HG03159 (cell line): ENCODE measurements at regions not wholly inside any gene's neighbourhood (a gene's known extent, or its start where the extent isn't known, plus 50 kb on each side); places are given as distances from the start of the nearest gene placed in this dataset.

Experiments
- ATAC-seq: cut with Tn5 transposase; IDR thresholded peaks from one replicate; pipeline ENCODE4 v1.9.1; 2021; ENCODE audit warnings: mild to moderate bottlenecking, moderate library complexity; ENCODE audit not compliant: unreplicated experiment

DNA sequence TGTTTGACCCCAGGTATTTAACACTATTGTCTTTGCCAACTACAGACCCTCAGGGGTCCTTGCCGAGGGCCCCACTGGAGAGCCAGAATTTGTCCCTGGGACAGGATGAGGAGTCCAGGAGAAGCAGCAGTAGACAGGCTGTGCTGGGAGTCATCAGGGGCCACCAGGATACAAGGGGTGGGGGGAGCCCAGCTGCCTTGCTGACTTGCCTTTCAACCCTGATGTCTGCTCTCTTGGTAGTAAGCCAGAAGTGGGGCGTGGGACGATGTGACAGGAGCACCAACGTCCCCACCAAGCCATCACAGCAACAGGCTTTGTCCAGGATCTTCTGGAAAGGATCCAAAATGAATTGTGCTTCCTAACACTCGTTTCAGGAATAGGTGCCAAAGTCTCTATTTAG is 62.4 kb upstream of the CDCA7L start:
- ATAC-seq = no peak

DNA sequence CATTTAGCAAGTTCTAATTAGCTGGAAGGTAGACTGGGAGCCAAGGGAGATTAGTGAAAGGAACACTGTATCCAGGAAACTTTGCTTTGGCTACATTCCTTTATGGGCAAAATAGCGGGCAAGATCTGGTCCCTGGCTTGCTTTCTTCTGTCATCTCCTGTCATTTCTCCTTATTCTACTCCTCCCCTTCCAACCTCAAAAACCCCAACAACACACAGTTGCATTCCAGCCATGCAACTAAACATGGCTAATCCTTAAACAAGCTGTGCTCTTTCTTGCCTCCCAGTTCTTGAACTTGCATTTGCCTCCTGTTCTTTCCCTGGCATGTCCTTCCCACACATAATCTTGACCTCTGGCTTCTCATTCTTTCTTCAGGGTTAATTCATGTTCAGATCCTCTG is 59.5 kb upstream of the CDCA7L start:
- ATAC-seq = no peak

DNA sequence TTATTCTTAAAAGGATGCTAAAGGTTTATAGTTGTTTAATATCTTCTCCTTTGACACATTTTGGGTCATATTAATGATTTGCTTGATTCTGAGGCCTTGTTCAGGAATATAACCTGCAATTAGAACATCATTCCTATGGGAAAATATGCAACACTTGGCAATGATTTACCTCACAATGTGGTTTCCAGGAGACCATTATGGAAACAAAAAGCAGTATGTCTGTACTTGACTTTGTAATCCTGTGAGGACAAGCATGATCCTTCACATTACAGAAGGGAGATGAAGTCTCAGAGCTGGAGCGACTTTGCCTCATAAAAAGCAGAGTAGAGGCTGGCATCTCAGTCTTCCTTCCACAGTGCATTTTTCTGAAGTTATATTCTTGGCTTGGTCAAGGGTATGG is 57.0 kb upstream of the CDCA7L start:
- ATAC-seq = no peak

DNA sequence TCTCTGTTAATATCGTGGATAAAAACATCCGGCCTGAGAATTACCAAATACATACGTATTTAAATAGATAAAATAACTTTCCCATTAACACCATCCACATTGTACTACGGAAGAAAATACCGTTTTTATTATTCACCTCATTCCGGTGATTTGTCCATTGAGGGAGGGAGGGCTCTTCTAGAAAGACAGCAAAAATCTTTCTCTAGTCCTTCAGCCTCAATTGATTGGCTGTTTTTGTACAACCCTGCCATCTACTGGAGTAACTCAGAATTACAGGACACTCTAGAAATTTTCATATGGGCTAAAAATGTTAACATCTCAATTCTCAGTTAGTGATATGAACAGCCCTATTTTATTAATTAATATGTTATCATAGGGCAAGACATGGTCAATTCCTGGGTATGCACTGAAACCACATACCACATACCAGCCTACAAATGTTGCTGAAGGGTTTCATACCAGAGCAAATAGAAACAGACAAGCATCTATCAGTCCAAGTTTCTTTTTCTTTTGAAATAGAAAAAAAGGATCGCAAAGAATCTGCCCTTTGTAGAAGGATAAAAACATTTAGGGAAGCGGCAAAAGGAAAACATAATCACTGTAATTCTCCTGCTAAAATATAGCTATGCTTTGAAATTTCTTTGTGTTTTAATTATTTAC is 55.8 kb upstream of the CDCA7L start:
- ATAC-seq = peak; percentile 84

DNA sequence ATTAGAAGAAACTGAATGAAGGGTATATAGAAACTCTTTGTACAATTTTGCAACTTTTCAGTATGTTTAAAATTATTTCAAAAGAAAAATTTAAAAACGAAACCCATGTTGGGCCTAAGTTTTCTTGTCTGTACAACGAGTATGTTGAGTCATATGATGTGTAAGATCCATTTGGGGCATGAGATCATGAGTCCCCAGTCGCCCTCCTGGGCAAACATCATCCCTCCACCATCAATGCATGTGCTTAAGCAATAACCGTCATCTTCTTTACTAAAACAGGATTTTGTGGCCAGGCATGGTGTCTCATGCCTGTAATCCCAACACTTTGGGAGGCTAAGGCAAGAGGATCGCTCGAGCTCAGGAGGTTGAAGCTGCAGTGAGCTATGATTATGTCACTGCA is 54.2 kb upstream of the CDCA7L start:
- ATAC-seq = no peak

DNA sequence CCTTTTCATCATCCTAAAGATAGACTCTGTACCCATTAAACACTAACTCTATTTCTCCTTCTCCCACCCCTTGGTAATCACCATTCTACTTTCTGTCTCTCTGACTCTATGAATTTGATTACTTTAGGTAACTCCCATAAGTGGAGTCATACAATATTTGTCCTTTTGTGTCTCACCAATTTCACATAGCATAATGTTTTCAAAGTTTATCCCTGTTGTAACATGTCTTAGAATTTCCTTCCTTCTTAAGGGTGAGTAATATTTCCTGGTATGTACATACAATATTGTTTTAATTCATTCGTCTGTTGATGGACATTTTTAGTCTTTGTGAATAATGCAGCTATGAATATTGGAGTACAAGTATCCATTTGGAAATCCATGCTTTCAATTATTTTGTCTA is 50.9 kb upstream of the CDCA7L start:
- ATAC-seq = no peak
